HEK293 (cell line): ENCODE measurements at regions not wholly inside any gene's neighbourhood (a gene's known extent, or its start where the extent isn't known, plus 50 kb on each side); places are given as distances from the start of the nearest gene placed in this dataset.

Experiments used
- CTCF ChIA-PET: fragments of 350-600 bp; formaldehyde crosslinking; extraction: SDS; loops from one replicate; lab custom pipeline; 2021; ENCODE audit warnings: antibody characterized with exemption; lab: Yijun Ruan, JAX
- POLR2A ChIA-PET: fragments of 300-600 bp; formaldehyde crosslinking; extraction: SDS; loops from one replicate; lab custom pipeline; 2020; ENCODE audit warnings: antibody characterized with exemption, inconsistent platforms; lab: Yijun Ruan, JAX
- H3K27ac ChIP-seq: fragments of 200-500 bp; sonication (Bioruptor generic); 2 replicates; pipeline ENCODE4 v1.5.1; 2014; ENCODE audit warnings: low read depth, low read length, control low read depth, inconsistent platforms; ENCODE audit errors: extremely low read depth
- H3K36me3 ChIP-seq, 2 experiments: fragments of 200-500 bp in 1 of 2; sonication (Bioruptor generic) in 1 of 2; 1 replicate in 1 of 2; 2 replicates in 1 of 2; pipeline ENCODE4 v1.5.1; 2014 to 2017; ENCODE audit warnings: inconsistent platforms in 2 of 2, low read length in 2 of 2; ENCODE audit not compliant: control insufficient read depth in 2 of 2, insufficient read depth in 1 of 2
- H3K4me1 ChIP-seq: fragments of 200-500 bp; sonication (Bioruptor generic); 2 replicates; pipeline ENCODE4 v1.5.1; 2014; ENCODE audit warnings: mild to moderate bottlenecking, low read length, inconsistent platforms; ENCODE audit not compliant: control insufficient read depth, insufficient read depth
- H3K4me3 ChIP-seq: 2 replicates; pipeline ENCODE4 v1.5.1; 2011; ENCODE audit warnings: low read depth, mild to moderate bottlenecking, control low read depth, low read length, moderate library complexity
- H3K9me3 ChIP-seq: fragments of 200-500 bp; sonication (Bioruptor generic); 2 replicates; pipeline ENCODE4 v1.5.1; 2014; ENCODE audit warnings: low read depth, low read length, inconsistent platforms; ENCODE audit not compliant: control insufficient read depth, insufficient read depth
- GLI4 ChIP-seq: fragments of 450-650 bp; formaldehyde crosslinking; IDR thresholded peaks from 2 replicates; pipeline ENCODE4 v1.5.1; 2016; ENCODE audit warnings: missing biosample characterization, missing genetic modification characterization
- KLF7 ChIP-seq: fragments of 450-650 bp; formaldehyde crosslinking; IDR thresholded peaks from 2 replicates; pipeline ENCODE4 v1.5.1; 2016; ENCODE audit warnings: missing biosample characterization, missing genetic modification characterization, borderline replicate concordance
- PRDM1 ChIP-seq: fragments of 450-650 bp; formaldehyde crosslinking; IDR thresholded peaks from 2 replicates; pipeline ENCODE4; 2016; ENCODE audit warnings: missing biosample characterization, missing genetic modification characterization
- SP3 ChIP-seq: fragments of 450-650 bp; formaldehyde crosslinking; IDR thresholded peaks from 2 replicates; pipeline ENCODE4 v1.5.1; 2016; ENCODE audit warnings: missing biosample characterization, missing genetic modification characterization
- ZFP37 ChIP-seq: fragments of 450-650 bp; formaldehyde crosslinking; IDR thresholded peaks from 2 replicates; pipeline ENCODE4 v1.5.1; 2016; ENCODE audit warnings: missing biosample characterization, missing genetic modification characterization
- ZNF16 ChIP-seq: fragments of 450-650 bp; formaldehyde crosslinking; IDR thresholded peaks from 2 replicates; pipeline ENCODE4 v1.5.1; 2016; ENCODE audit warnings: low read depth, missing biosample characterization, missing genetic modification characterization
- ZNF175 ChIP-seq: fragments of 450-650 bp; formaldehyde crosslinking; IDR thresholded peaks from 2 replicates; pipeline ENCODE4 v1.5.1; 2016; ENCODE audit warnings: missing biosample characterization, missing genetic modification characterization
- ZNF202 ChIP-seq: fragments of 450-650 bp; formaldehyde crosslinking; IDR thresholded peaks from 2 replicates; pipeline ENCODE4 v1.5.1; 2016; ENCODE audit warnings: missing biosample characterization, missing genetic modification characterization, borderline replicate concordance
- ZNF24 ChIP-seq: fragments of 450-650 bp; formaldehyde crosslinking; IDR thresholded peaks from 2 replicates; pipeline ENCODE4 v1.5.1; 2016; ENCODE audit warnings: missing biosample characterization, missing genetic modification characterization
- ZNF514 ChIP-seq: fragments of 450-650 bp; formaldehyde crosslinking; IDR thresholded peaks from 2 replicates; pipeline ENCODE4 v1.5.1; 2016; ENCODE audit warnings: missing biosample characterization, missing genetic modification characterization
- ZNF558 ChIP-seq: fragments of 450-650 bp; formaldehyde crosslinking; IDR thresholded peaks from 2 replicates; pipeline ENCODE4 v1.5.1; 2016; ENCODE audit warnings: missing biosample characterization, missing genetic modification characterization
- ZNF596 ChIP-seq: fragments of 450-650 bp; IDR thresholded peaks from 2 replicates; pipeline ENCODE4 v1.5.0; 2018; ENCODE audit warnings: missing biosample characterization, mild to moderate bottlenecking, missing genetic modification characterization, moderate library complexity
- ZNF623 ChIP-seq: fragments of 450-650 bp; formaldehyde crosslinking; IDR thresholded peaks from 2 replicates; pipeline ENCODE4 v1.5.1; 2016; ENCODE audit warnings: missing biosample characterization, missing genetic modification characterization
- ZNF654 ChIP-seq: fragments of 450-650 bp; formaldehyde crosslinking; IDR thresholded peaks from 2 replicates; pipeline ENCODE4 v1.5.1; 2016; ENCODE audit warnings: low read depth, missing biosample characterization, missing genetic modification characterization
- ZNF658 ChIP-seq: fragments of 450-650 bp; formaldehyde crosslinking; IDR thresholded peaks from 2 replicates; pipeline ENCODE4; 2016; ENCODE audit warnings: missing biosample characterization, missing genetic modification characterization
- ZSCAN23 ChIP-seq: fragments of 450-650 bp; formaldehyde crosslinking; IDR thresholded peaks from 2 replicates; pipeline ENCODE4 v1.5.1; 2016; ENCODE audit warnings: missing biosample characterization, missing genetic modification characterization
- TF ChIP-seq, protein P1 (sequence below): fragments of 450-650 bp; formaldehyde crosslinking; IDR thresholded peaks from 2 replicates; pipeline ENCODE4 v1.5.1; 2016; ENCODE audit warnings: missing biosample characterization, missing genetic modification characterization
- TF ChIP-seq, protein P2 (sequence below): fragments of 450-650 bp; formaldehyde crosslinking; IDR thresholded peaks from 2 replicates; pipeline ENCODE4 v1.5.1; 2017; ENCODE audit warnings: missing biosample characterization, missing genetic modification characterization

DNA sequence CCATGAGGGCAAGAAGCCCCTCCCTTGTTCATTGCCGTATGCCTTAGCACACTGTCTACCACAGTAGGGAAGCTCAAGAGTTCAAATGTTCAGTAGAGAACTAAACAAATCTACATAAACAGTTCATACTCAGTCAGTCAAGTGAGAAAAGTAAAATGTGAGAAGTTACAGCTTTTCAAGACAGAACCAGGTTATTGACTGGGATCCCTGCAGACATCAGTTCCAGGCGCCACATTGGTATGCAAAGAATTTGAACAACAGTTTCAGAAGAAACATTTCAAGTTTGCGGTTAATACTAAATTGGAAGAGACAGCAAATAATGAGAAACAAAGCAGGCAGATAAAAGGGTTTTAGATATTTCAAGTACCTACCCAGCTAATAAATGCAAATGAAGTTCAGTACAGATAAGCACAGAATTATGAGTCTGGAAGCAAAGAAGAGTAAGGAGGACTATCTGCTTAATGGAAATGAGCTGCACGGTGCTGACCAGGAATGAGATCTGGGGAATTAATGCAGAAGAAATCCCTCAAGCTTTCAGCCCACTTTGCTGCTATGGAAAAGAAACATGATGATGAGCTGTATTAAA is 246.2 kb downstream of the HACE1 start (continued):
- TF ChIP-seq ZNF654 (tag by site-specific recombination) (no peak), ZFP37 (tag by site-specific recombination) (no peak)
- TF ChIP-seq, all 188 proteins: peak for 0

DNA sequence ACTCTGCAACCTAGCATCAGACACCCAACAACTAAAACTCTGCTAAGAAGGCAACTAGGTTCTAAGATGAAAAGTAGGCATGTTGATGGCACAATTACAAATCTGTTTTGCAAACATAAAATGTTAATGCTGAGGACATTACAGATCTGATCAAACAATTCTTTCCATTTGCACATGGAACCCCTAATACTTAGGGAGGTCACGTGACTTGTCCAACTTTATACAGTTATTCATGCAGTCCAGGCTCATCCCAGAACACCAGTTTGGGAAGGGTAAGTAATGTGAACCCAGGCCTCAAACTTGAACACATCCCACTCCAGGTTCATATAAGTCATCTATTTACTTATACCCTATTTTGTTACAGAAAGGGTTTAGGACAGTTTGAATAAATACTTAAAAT is 247.2 kb downstream of the HACE1 start:
- Histone ChIP-seq H3K9me3 (no peaks in the 10 kb centered on the region), H3K4me1 (no peaks in the 10 kb centered on the region), H3K27ac (no peak overlapping the region), H3K36me3 (no peaks in the 10 kb centered on the region), H3K4me3 (no peak overlapping the region)
- TF ChIP-seq KLF7 (tag by site-specific recombination), result no peak
- no peak for TF ChIP-seq ZNF16 (tag by site-specific recombination)
- no peak for TF ChIP-seq ZNF623 (tag by site-specific recombination)
- no peak for TF ChIP-seq ZSCAN23 (tag by site-specific recombination)
- TF ChIP-seq GLI4 (tag by site-specific recombination), result no peak
- TF ChIP-seq ZNF558 (tag by site-specific recombination), result no peak
- POLR2A ChIA-PET, result no interaction called here
- CTCF ChIA-PET, result interaction anchor here (0.6 kb wide), 1 partner anchor 11 kb away, joined by 3 read pairs; no protein-coding TSS in a partner anchor

DNA sequence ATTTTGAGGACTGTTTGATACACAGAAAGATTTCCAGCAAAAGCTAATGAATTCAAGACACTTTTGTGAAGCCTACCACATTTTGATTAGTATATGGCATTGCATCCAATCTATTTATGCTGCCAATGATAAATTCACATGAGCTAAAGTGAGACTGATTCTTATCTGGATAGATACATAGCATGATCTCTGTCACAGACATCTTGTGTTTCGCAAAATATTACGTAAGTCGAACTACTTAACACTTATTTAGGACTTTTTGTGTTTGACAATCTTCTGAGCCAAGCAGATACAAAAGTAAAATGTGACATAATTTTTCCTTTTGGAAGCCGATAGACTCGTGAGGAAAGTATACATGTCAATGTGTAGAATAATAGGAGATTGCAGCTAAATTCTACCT is 251.6 kb downstream of the HACE1 start:
- no peak overlapping the region for H3K27ac ChIP-seq
- no peaks in the 10 kb centered on the region for H3K4me1 ChIP-seq
- no peak overlapping the region for H3K4me3 ChIP-seq
- no peaks in the 10 kb centered on the region for H3K9me3 ChIP-seq
- ChIA-PET CTCF (no interaction called here), POLR2A (no interaction called here)
- no peaks in the 10 kb centered on the region for H3K36me3 ChIP-seq
- TF ChIP-seq ZNF24 (no peak), SP3 (tag by site-specific recombination) (no peak), ZNF175 (tag by site-specific recombination) (no peak)

DNA sequence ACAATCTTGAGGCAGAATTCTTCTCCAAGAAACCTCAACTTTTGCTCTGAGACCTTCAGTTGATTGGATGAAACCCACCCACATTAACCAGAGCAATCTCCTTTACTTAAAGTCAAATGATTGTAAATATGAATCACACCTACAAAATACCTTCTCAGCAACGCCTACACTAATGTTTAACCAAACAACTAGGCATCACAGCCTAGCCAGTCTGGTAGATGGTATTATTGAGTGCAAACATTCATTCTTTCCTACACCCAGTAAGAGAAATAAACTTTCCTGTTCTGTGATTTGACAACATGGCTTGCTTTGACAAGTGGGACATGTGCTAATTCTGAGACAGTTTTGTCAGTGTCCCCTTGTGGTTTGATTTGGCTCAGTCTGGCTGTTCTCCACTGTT is 252.2 kb downstream of the HACE1 start:
- POLR2A ChIA-PET, result no interaction called here
- Histone ChIP-seq H3K27ac (no peak overlapping the region), H3K9me3 (no peaks in the 10 kb centered on the region), H3K4me1 (no peaks in the 10 kb centered on the region)
- no peak for TF ChIP-seq ZNF175 (tag by site-specific recombination)
- TF ChIP-seq, all 188 proteins: peak for 0
- H3K36me3 ChIP-seq, result no peaks in the 10 kb centered on the region
- no peak overlapping the region for H3K4me3 ChIP-seq
- CTCF ChIA-PET, result interaction anchor here (0.7 kb wide), 1 partner anchor 55 kb away, joined by 3 read pairs; no protein-coding TSS in a partner anchor

DNA sequence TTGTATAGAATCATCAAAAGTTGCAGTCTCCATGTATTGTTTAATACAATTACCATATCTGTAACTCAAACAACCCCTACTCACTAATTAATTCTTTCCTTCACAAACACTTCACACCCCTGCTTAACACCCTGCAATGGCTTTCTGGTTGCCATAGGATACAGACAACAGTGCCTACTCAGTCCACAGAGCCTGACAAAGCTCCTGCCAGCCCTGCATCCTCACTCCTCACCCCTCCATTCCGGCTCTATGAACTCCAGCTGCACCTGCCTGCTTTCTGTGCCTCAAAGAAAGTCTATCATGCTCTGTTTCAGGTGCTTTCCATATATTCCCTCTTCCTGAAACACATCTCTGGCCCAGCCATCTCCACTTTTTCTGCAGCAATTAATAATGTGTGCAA is 253.4 kb downstream of the HACE1 start:
- H3K4me3 ChIP-seq, result no peak overlapping the region
- no peaks in the 10 kb centered on the region for H3K9me3 ChIP-seq
- POLR2A ChIA-PET, result no interaction called here
- H3K36me3 ChIP-seq, result no peaks in the 10 kb centered on the region
- no peaks in the 10 kb centered on the region for H3K4me1 ChIP-seq
- CTCF ChIA-PET, result no interaction called here
- no peak overlapping the region for H3K27ac ChIP-seq
- TF ChIP-seq ZNF596 (tag by site-specific recombination) (no peak), ZNF202 (no peak), ZNF175 (tag by site-specific recombination) (no peak), ZNF658 (no peak), ZNF514 (tag by site-specific recombination) (no peak), PRDM1 (tag by site-specific recombination) (no peak)
- TF ChIP-seq, protein P1, sequence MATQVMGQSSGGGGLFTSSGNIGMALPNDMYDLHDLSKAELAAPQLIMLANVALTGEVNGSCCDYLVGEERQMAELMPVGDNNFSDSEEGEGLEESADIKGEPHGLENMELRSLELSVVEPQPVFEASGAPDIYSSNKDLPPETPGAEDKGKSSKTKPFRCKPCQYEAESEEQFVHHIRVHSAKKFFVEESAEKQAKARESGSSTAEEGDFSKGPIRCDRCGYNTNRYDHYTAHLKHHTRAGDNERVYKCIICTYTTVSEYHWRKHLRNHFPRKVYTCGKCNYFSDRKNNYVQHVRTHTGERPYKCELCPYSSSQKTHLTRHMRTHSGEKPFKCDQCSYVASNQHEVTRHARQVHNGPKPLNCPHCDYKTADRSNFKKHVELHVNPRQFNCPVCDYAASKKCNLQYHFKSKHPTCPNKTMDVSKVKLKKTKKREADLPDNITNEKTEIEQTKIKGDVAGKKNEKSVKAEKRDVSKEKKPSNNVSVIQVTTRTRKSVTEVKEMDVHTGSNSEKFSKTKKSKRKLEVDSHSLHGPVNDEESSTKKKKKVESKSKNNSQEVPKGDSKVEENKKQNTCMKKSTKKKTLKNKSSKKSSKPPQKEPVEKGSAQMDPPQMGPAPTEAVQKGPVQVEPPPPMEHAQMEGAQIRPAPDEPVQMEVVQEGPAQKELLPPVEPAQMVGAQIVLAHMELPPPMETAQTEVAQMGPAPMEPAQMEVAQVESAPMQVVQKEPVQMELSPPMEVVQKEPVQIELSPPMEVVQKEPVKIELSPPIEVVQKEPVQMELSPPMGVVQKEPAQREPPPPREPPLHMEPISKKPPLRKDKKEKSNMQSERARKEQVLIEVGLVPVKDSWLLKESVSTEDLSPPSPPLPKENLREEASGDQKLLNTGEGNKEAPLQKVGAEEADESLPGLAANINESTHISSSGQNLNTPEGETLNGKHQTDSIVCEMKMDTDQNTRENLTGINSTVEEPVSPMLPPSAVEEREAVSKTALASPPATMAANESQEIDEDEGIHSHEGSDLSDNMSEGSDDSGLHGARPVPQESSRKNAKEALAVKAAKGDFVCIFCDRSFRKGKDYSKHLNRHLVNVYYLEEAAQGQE (tag by site-specific recombination), result no peak
- TF ChIP-seq, protein P2, sequence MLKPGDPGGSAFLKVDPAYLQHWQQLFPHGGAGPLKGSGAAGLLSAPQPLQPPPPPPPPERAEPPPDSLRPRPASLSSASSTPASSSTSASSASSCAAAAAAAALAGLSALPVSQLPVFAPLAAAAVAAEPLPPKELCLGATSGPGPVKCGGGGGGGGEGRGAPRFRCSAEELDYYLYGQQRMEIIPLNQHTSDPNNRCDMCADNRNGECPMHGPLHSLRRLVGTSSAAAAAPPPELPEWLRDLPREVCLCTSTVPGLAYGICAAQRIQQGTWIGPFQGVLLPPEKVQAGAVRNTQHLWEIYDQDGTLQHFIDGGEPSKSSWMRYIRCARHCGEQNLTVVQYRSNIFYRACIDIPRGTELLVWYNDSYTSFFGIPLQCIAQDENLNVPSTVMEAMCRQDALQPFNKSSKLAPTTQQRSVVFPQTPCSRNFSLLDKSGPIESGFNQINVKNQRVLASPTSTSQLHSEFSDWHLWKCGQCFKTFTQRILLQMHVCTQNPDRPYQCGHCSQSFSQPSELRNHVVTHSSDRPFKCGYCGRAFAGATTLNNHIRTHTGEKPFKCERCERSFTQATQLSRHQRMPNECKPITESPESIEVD (tag by site-specific recombination), result no peak
